IgD-negative memory B cell (primary cell): ENCODE measurements at regions not wholly inside any gene's neighbourhood (a gene's known extent, or its start where the extent isn't known, plus 50 kb on each side); places are given as distances from the start of the nearest gene placed in this dataset.

Source experiments
- H3K27ac Mint-ChIP-seq, 3 donors: one replicate each; pipeline ENCODE4 v1.8.0; 2020 to 2022; ENCODE audit warnings: mild to moderate bottlenecking in 3 of 3, mixed read lengths in 3 of 3, moderate library complexity in 1 of 3
- H3K27me3 Mint-ChIP-seq: one replicate; pipeline ENCODE4 v1.8.0; 2021; ENCODE audit warnings: mixed read lengths
- H3K36me3 Mint-ChIP-seq: one replicate; pipeline ENCODE4 v1.8.0; 2020; ENCODE audit warnings: mild to moderate bottlenecking, mixed read lengths
- H3K4me1 Mint-ChIP-seq, 3 donors: one replicate each; pipeline ENCODE4 v1.8.0; 2020 to 2022; ENCODE audit warnings: mixed read lengths in 3 of 3, mild to moderate bottlenecking in 1 of 3
- H3K4me3 Mint-ChIP-seq, 4 donors: one replicate each; pipeline ENCODE4 v1.8.0; 2020 to 2022; ENCODE audit warnings: mild to moderate bottlenecking in 4 of 4, mixed read lengths in 4 of 4, moderate library complexity in 3 of 4
- H3K9me3 Mint-ChIP-seq, 3 donors: one replicate each; pipeline ENCODE4 v1.8.0; 2020 to 2021; ENCODE audit warnings: mixed read lengths in 3 of 3, mild to moderate bottlenecking in 1 of 3

- H3K27me3 Mint-ChIP-seq: peaks cover 4% of the 10 kb centered on the region
Measured at GRCh38 chr3:132870541-132870940, 148.3 kb upstream of the NPHP3 start.

DNA sequence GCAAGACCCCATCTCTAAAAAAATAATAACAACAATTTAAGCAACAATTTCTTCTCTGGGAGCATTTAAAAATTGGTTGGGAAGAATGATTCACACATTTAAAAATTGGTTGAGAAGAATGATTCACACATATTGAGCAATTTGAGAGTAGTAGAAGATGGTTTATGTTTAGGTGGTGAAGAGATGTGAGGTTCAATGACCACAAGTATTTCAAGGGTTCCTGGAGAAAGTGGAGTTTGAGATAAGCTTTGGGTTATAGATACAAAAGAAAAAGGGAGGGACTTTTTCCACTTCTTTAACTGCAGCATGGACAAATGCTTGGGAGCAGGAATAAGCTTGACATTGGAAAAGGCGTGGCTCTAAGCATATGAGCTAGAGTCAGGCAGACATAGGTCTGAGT is 145.7 kb upstream of the NPHP3 start:
- Mint-ChIP-seq H3K27me3 (no peaks in the 10 kb centered on the region), H3K36me3 (no peaks in the 10 kb centered on the region), H3K4me1 (no peaks in the 10 kb centered on the region), H3K9me3 (peaks cover 0 to 3% (median 0%) of the 10 kb centered on the region in 3 donors), H3K4me3 (no peak overlapping the region), H3K27ac (no peak overlapping the region)

More at GRCh38 chr3:132870541-132870940, 148.3 kb upstream of the NPHP3 start:
- Mint-ChIP-seq H3K36me3 (no peaks in the 10 kb centered on the region), H3K27ac (no peak overlapping the region), H3K4me3 (no peak overlapping the region), H3K9me3 (peaks cover 0 to 2% (median 0%) of the 10 kb centered on the region in 3 donors), H3K4me1 (no peaks in the 10 kb centered on the region)

DNA sequence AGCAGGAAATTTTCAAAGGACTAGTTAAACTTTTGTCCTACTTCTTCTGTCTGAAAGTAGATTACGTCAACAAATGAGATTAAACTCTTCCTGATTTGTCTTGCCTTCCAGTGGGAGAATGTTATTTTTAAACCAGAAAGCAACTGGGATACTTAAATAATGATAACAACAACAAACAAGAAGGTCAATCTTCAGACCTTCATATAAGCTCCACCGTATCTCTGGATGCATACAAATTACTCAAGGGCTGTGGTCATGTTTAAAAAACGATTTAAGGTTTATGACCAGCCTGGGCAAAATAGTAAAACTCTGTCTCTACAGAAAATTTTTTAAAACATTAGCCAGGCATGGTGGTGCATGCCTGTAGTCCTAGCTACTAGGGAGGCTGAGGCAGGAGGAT is 145.3 kb upstream of the NPHP3 start:
- Mint-ChIP-seq H3K27me3 (no peaks in the 10 kb centered on the region), H3K4me3 (no peak overlapping the region), H3K4me1 (no peaks in the 10 kb centered on the region), H3K9me3 (peaks cover 0 to 3% (median 0%) of the 10 kb centered on the region in 3 donors), H3K27ac (no peak overlapping the region), H3K36me3 (no peaks in the 10 kb centered on the region)

- Mint-ChIP-seq H3K36me3 (no peaks in the 10 kb centered on the region), H3K4me1 (no peaks in the 10 kb centered on the region), H3K9me3 (no peaks in the 10 kb centered on the region), H3K27me3 (no peaks in the 10 kb centered on the region), H3K4me3 (no peak overlapping the region), H3K27ac (no peak overlapping the region)
Measured at GRCh38 chr3:132857317-132857716, 135.1 kb upstream of the NPHP3 start.

DNA sequence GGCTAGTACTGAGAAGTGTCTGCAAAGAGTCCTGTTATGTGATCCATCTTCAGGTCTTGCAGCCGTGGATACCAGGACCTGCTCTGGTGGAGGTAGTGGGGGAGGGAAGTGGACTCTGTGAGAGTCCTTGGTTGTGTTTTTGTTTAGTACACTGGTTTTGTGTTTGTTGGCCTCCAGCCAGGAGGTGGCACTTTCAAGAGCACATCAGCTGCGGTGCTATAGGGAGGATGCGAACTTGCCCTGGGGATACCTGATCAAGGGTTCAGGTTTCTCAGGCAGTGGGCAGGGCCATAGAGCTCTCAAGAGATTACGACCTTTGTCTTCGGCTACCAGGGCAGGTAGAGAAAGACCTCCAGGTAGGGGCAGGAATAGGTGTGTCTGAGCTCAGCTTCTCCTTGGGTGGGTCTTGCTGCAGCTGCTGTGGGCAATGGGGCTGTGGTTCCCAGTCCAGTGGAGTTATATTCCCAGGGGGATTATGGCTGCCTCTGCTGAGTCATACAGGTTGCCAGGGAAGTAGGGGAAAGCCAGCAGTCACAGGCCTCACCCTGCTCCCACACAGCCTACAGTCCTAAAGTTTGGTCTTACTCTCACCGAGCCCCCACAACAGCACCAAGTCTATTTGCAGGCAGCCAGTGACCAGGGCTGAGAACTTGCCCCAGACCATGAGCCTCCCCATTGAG is 132.8 kb upstream of the NPHP3 start:
- Mint-ChIP-seq H3K9me3 (peaks cover 0 to 13% (median 8%) of the 10 kb centered on the region in 3 donors), H3K4me3 (no peak overlapping the region), H3K36me3 (no peaks in the 10 kb centered on the region), H3K27ac (no peak overlapping the region), H3K27me3 (peaks cover 1% of the 10 kb centered on the region), H3K4me1 (no peaks in the 10 kb centered on the region)

DNA sequence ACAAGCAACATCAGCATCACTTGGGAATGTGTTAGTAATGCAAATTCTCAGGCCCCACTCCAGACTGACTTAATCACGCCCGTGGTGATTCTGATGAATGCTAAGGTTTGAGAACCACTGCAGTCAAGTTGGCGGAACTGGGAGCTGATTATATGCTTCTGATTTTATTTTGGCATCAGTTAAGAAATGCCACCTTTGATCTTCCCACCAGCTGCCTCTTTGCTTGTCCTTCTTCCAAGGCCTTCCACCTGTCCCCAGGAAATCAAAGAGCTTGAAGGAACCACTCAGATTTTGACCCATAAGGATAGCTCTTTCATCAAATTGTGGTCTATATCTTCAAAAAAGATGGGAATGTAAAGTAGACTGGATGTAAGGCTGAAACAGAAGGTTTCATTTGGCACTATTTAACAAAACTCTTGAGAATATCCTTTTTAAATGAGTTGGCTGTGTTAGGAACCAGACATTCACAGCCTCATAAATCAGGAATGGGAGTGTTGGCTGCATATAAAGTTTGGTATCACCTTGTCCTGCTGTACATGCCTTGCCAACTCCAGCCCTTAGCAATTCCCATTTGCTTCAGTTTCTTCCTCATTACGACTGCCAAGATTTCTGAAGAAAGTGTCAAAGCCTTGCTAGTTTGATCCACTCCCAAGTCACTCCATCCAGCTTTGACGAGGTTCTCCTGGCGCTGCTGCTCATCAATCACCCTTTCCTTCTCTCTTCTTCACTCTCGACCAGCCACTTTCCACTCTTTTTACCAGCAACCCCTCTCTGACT is 125.8 kb upstream of the NPHP3 start:
- H3K9me3 Mint-ChIP-seq: peaks cover 0 to 13% (median 8%) of the 10 kb centered on the region in 3 donors
- H3K27me3 Mint-ChIP-seq: peaks cover 4% of the 10 kb centered on the region
- H3K4me3 Mint-ChIP-seq: no peak overlapping the region
- no peaks in the 10 kb centered on the region for H3K36me3 Mint-ChIP-seq
- H3K4me1 Mint-ChIP-seq: no peaks in the 10 kb centered on the region
- no peak overlapping the region for H3K27ac Mint-ChIP-seq

DNA sequence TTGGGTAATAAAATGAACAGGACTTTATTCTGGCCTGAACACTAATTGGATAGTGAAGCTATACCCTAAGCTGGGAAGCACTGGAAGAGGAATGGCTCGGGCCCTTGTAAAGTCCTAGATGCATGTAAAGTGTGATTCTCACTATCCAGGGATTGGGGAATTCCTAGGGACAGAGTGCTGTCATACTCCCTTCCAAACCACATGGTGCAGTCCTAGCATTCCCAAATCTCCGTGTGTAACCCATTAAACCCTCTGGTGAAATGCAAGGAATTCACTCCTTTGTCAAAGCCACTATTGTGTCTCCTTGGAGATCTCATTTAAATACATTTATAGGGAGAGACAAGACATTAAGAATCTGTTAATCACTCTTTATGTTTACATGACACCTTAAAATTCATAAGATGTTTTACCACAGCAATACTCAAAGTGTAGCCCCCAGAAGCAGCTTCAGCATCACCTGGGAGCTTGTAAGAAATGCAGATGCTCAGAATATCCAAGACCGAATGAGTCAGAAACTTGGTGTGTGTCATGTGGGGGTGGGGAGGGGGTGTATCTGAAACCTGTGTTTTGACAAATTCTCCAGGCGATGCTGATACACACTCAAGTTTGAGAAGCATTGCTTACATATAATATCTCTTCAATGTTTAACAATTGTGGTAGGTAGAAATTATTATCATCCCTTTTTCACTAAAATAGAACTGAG is 121.8 kb upstream of the NPHP3 start:
- no peaks in the 10 kb centered on the region for H3K4me1 Mint-ChIP-seq
- H3K27ac Mint-ChIP-seq: no peak overlapping the region
- H3K9me3 Mint-ChIP-seq: no peaks in the 10 kb centered on the region
- H3K27me3 Mint-ChIP-seq: peaks cover 7% of the 10 kb centered on the region
- H3K4me3 Mint-ChIP-seq: no peak overlapping the region
- no peaks in the 10 kb centered on the region for H3K36me3 Mint-ChIP-seq

DNA sequence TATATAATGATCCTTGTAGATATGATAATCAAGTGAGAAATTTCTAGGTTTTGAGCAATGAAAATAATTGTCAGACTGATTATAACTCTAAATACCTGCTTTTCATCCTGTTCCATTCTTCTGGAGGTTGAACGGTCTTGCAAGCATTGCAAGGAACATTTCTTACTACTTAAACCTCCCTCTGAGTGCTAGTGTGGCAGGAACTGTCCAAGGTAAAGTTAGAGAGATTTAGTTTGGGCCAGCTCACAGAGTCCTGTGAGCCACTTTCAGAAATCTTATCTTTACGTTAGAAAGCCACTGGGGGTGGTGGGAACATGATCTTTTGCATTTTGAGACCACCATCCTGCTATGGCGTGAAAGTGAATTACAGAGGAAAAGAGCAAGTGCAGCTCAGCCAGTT is 121.1 kb upstream of the NPHP3 start:
- Mint-ChIP-seq H3K36me3 (no peaks in the 10 kb centered on the region), H3K27me3 (peaks cover 6% of the 10 kb centered on the region), H3K9me3 (no peaks in the 10 kb centered on the region), H3K27ac (no peak overlapping the region), H3K4me3 (no peak overlapping the region), H3K4me1 (no peaks in the 10 kb centered on the region)

GRCh38 chr3:132841621-132842020 is 119.4 kb upstream of the NPHP3 start:
- Mint-ChIP-seq H3K27ac (no peak overlapping the region), H3K4me3 (no peak overlapping the region), H3K27me3 (peaks cover 4% of the 10 kb centered on the region), H3K36me3 (no peaks in the 10 kb centered on the region), H3K9me3 (no peaks in the 10 kb centered on the region), H3K4me1 (no peaks in the 10 kb centered on the region)

DNA sequence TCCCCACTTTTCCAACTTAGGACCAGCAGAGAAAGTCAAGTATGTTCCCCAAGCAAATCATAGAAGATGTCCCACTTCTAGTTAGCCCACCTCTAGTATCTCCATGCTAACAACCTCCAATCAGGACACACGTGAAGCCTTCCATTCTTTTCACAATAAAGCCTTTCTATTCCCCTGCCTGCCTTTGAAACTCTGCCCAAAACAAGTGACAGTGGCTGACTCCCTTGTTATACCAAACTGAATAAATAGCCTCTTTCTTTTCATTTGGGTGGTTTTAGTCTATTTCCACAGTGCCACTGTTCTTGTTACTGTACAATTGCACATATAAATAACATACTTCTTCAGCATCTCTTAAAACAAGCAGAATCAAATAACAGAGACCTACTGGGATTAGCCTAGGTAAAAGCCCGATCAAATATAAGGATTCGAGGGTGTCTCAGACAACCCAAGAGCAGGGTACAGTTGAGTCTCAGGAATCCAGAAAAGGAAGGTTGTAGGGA is 118.0 kb upstream of the NPHP3 start:
- H3K4me1 Mint-ChIP-seq: no peaks in the 10 kb centered on the region
- H3K4me3 Mint-ChIP-seq: no peak overlapping the region
- H3K9me3 Mint-ChIP-seq: no peaks in the 10 kb centered on the region
- peaks cover 6% of the 10 kb centered on the region for H3K27me3 Mint-ChIP-seq
- H3K36me3 Mint-ChIP-seq: no peaks in the 10 kb centered on the region
- H3K27ac Mint-ChIP-seq: no peak overlapping the region

GRCh38 chr3:132838477-132838876 is 116.3 kb upstream of the NPHP3 start:
- H3K4me1 Mint-ChIP-seq: no peaks in the 10 kb centered on the region
- no peak overlapping the region for H3K27ac Mint-ChIP-seq
- no peaks in the 10 kb centered on the region for H3K36me3 Mint-ChIP-seq
- peaks cover 9% of the 10 kb centered on the region for H3K27me3 Mint-ChIP-seq
- H3K9me3 Mint-ChIP-seq: no peaks in the 10 kb centered on the region
- no peak overlapping the region for H3K4me3 Mint-ChIP-seq

DNA sequence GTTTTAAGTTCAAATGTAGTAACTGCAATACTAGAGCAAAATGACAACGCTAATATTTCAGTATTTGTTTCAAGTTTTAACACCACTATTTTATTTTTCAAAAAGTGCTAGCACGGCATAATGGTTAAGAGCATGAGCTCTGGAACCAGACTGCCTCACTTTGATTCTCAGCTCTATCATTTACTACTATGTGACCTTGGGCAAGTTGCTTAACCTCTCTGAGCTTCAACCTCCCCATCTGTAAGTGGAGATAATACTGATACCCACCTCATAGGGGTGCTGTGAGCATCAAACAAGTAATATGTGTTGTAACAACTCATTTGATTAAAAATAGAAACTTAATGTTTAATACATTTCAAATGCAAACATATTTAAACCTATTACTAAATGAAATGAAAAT is 115.4 kb upstream of the NPHP3 start:
- Mint-ChIP-seq H3K4me1 (no peaks in the 10 kb centered on the region), H3K36me3 (no peaks in the 10 kb centered on the region), H3K27ac (no peak overlapping the region), H3K4me3 (no peak overlapping the region), H3K27me3 (peaks cover 6% of the 10 kb centered on the region), H3K9me3 (no peaks in the 10 kb centered on the region)

- H3K27ac Mint-ChIP-seq: no peak overlapping the region
- peaks cover 7% of the 10 kb centered on the region for H3K27me3 Mint-ChIP-seq
- no peaks in the 10 kb centered on the region for H3K4me1 Mint-ChIP-seq
- H3K9me3 Mint-ChIP-seq: no peaks in the 10 kb centered on the region
- no peaks in the 10 kb centered on the region for H3K36me3 Mint-ChIP-seq
- H3K4me3 Mint-ChIP-seq: no peak overlapping the region
Measured at GRCh38 chr3:132834356-132834755, 112.1 kb upstream of the NPHP3 start.

DNA sequence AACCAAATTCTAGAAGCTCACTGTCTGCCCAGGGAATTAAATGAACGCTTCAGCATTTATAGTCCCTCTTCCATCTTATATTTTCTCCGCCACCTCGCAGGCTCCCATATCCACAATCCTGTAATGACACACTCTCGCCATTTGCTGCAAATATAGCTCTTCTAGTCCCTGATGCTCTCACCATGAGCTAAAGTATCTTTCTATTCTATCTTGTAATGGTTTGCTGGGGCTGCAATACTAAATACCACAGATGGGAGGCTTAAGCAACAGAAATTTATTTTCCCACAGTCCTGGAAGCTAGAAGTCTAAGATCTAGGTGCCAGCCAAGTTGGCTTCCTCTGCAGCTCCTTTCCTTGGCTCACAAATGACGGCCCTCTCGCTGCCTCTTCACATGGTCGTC is 106.9 kb upstream of the NPHP3 start:
- Mint-ChIP-seq H3K27me3 (peaks cover 5% of the 10 kb centered on the region), H3K4me3 (no peak overlapping the region), H3K36me3 (no peaks in the 10 kb centered on the region), H3K27ac (no peak overlapping the region), H3K4me1 (no peaks in the 10 kb centered on the region), H3K9me3 (peaks cover 0 to 2% (median 0%) of the 10 kb centered on the region in 3 donors)

DNA sequence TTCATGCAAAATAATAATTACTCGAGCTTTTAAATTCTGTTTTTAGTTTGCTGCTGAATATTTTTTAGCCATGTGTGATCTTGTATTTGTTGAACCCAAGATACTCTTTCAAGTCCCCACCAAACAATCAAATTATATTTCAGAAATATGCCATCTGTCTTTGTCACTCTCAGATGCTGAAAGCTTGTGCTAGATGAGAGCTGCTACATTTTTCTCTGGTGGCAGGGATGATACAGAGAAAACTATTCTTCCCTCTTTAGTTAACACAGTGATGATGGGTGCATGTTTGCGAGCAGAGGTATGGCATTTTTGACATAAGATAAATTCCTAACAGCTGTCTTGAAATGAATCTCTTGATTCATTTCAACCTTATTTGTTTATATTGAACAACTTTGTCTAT is 100.6 kb upstream of the NPHP3 start:
- Mint-ChIP-seq H3K4me3 (no peak overlapping the region), H3K27ac (no peak overlapping the region), H3K4me1 (no peaks in the 10 kb centered on the region), H3K36me3 (no peaks in the 10 kb centered on the region), H3K27me3 (peaks cover 3% of the 10 kb centered on the region), H3K9me3 (no peaks in the 10 kb centered on the region)
